ENCODE measurements at regions not wholly inside any gene's neighbourhood (a gene's known extent, or its start where the extent isn't known, plus 50 kb on each side); places are given as distances from the start of the nearest gene placed in this dataset.
"Not testable (repeated sequence)": the region's sequence is repeated elsewhere in the genome, so short reads cannot be mapped to it uniquely, and the experiment has no call there.

DNA sequence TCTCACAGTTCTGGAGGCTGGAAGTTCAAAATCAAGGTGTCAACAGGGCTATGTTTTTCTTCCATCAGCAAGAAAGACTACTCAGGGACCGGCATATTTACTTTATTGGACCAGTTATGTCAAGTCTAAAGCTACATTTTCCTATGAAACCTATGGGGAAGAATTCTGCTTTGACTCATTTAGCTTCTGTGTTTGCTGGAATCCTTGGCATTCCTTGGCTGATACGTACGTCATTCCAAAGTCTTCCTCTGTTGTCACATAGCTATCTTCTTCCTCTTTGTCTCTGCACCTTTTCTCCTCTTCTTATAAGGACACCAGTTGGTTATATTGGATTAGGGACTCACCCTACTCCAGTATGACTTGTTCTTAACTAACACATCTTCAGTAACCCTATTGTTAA, 137.4 kb upstream of the FBXO11 start:
- no peak for DNase-seq (ENCODE audit: extremely low read depth, insufficient read length)
- Histone ChIP-seq H3K27me3 (replicated peaks; ENCODE audit: control insufficient read depth, insufficient read depth, low read length) (no peaks in the 10 kb centered on the region), H3K36me3 (ENCODE audit: control insufficient read depth, insufficient read depth, low read length) (no peaks in the 10 kb centered on the region), H3K4me3 (replicated peaks; ENCODE audit: low read depth, low read length) (no peak overlapping the region)
- TF ChIP-seq, protein P1, sequence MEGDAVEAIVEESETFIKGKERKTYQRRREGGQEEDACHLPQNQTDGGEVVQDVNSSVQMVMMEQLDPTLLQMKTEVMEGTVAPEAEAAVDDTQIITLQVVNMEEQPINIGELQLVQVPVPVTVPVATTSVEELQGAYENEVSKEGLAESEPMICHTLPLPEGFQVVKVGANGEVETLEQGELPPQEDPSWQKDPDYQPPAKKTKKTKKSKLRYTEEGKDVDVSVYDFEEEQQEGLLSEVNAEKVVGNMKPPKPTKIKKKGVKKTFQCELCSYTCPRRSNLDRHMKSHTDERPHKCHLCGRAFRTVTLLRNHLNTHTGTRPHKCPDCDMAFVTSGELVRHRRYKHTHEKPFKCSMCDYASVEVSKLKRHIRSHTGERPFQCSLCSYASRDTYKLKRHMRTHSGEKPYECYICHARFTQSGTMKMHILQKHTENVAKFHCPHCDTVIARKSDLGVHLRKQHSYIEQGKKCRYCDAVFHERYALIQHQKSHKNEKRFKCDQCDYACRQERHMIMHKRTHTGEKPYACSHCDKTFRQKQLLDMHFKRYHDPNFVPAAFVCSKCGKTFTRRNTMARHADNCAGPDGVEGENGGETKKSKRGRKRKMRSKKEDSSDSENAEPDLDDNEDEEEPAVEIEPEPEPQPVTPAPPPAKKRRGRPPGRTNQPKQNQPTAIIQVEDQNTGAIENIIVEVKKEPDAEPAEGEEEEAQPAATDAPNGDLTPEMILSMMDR (IDR thresholded peaks at IDR 0.05; ENCODE audit: insufficient read depth, low read length, poor library complexity, severe bottlenecking) = no peak

DNA sequence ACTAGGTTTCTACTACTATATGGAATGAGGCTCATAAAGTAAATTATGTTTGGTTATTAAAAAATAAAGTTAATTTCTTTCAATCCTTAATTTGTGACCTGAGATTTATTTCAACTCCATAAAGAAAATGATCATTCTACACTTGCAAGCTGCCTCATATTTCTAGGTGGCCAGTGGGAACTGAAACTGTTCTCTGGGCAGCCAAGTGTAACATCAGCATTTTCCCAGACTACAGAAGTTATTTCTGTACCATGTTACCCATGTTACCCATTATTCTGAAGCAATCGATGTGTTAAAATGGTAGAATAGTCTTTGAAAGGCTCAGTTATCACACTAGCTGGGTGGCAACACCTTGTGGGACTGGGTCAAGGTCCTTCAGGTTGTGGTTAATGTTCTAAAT, 139.3 kb upstream of the FBXO11 start:
- Histone ChIP-seq H3K4me3 (replicated peaks; ENCODE audit: low read depth, low read length) (no peak overlapping the region), H3K27me3 (replicated peaks; ENCODE audit: control insufficient read depth, insufficient read depth, low read length) (no peaks in the 10 kb centered on the region), H3K36me3 (ENCODE audit: control insufficient read depth, insufficient read depth, low read length) (no peaks in the 10 kb centered on the region)
- DNase-seq (ENCODE audit: extremely low read depth, insufficient read length) = peak; percentile 5
- TF ChIP-seq, protein P1 (IDR thresholded peaks at IDR 0.05; ENCODE audit: insufficient read depth, low read length, poor library complexity, severe bottlenecking) = no peak

DNA sequence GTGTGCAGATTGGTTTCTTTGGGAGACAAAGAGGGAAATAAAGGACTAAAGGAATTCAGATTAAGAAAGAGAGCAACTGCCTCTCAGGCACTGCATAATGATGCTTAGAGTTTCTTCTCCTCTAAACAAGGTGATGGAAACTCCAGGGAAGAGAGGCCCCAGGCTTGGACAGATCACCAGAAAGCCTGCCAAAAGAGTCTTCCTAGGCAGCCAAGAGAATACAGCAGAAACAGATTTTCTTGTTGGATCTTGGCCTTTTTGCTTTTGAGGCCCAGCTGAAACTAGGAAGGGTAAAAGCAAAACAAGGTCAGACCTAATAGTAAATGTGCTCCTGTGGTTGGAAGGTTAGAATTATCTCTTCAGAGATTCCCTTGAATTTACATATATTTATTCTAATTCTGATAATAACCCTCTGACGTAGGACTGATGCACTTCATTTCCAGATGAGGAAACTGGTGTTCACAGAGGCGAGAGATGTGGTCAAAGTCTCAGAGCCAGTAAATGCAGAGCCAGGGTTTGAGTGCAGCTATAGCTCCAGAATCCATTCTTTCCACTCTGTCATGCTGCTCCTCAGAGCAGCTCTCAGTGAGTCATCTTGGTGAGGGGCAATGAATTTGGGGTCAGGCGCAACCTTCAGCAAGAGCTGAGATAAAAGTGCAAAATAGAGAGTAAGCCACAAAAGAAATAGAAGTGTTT, 142.3 kb upstream of the FBXO11 start:
- no peaks in the 10 kb centered on the region for H3K36me3 ChIP-seq (ENCODE audit: control insufficient read depth, insufficient read depth, low read length)
- no peak overlapping the region for H3K4me3 ChIP-seq (replicated peaks; ENCODE audit: low read depth, low read length)
- TF ChIP-seq, protein P1 (IDR thresholded peaks at IDR 0.05; ENCODE audit: insufficient read depth, low read length, poor library complexity, severe bottlenecking) = no peak
- H3K27me3 ChIP-seq (replicated peaks; ENCODE audit: control insufficient read depth, insufficient read depth, low read length) = no peaks in the 10 kb centered on the region
- no peak for DNase-seq (ENCODE audit: extremely low read depth, insufficient read length)

DNA sequence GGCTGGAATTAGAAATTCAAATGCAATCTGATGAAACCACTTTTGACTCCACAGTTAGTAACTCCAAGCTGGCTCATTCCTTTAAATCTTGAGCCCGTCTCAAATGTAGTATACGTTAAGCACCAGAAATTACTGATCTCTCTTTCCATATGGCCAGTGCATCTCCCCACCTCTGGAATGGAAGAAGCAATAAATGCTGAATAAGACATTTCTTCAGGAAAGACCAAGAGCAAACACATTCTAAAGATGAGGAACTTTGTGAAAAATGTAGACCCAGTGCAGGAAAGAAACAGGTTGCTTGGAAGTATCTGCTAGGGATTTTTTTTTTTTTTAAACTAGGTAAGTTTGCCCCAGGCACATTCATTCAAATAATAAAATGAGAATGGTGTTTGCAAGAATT, 143.1 kb upstream of the FBXO11 start:
- no peaks in the 10 kb centered on the region for H3K27me3 ChIP-seq (replicated peaks; ENCODE audit: control insufficient read depth, insufficient read depth, low read length)
- no peak for DNase-seq (ENCODE audit: extremely low read depth, insufficient read length)
- H3K4me3 ChIP-seq (replicated peaks; ENCODE audit: low read depth, low read length) = no peak overlapping the region
- no peaks in the 10 kb centered on the region for H3K36me3 ChIP-seq (ENCODE audit: control insufficient read depth, insufficient read depth, low read length)
- TF ChIP-seq, protein P1 (IDR thresholded peaks at IDR 0.05; ENCODE audit: insufficient read depth, low read length, poor library complexity, severe bottlenecking) = no peak

DNA sequence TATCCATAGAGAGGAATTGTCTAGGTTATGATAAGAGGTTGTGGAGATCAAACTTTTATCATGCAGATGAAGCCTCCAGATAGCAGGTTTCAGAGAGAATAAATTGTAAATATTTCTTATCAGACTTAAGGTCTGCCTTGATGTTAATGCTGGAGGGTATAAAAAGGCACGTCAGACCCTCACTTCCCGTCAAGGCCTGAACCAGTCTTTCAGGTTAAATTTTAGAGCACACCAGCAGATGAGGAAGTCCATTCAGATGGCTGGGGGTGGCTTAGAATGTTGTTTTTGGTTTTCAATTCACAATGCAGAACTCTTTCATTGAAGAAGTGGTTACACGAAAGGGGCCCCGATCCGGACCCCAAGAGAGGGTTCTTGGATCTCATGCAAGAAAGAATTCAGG, 144.4 kb upstream of the FBXO11 start:
- Histone ChIP-seq H3K4me3 (replicated peaks; ENCODE audit: low read depth, low read length) (no peak overlapping the region), H3K27me3 (replicated peaks; ENCODE audit: control insufficient read depth, insufficient read depth, low read length) (no peaks in the 10 kb centered on the region), H3K36me3 (ENCODE audit: control insufficient read depth, insufficient read depth, low read length) (no peaks in the 10 kb centered on the region)
- no peak for DNase-seq (ENCODE audit: extremely low read depth, insufficient read length)
- TF ChIP-seq, protein P1 (IDR thresholded peaks at IDR 0.05; ENCODE audit: insufficient read depth, low read length, poor library complexity, severe bottlenecking) = no peak

DNA sequence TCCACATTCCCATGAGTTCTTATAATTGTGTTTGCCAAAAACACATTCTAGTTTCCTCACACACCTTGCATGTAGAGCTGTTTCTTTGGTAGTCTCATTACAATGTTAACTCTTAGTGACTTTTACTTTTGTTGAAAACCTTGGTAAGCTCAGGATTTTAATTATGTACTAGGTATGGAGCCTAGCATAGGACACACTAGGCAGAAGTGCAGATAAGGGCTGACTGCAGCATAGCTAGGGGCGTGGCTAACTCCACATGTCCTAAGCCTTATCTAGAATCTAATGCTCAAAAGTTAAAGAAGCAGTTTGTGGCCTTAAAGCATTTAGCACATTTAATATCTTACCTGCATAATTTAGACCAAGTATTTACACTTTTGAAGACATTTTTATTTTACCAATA, 153.7 kb upstream of the FBXO11 start:
- TF ChIP-seq, protein P1 (IDR thresholded peaks at IDR 0.05; ENCODE audit: insufficient read depth, low read length, poor library complexity, severe bottlenecking) = no peak
- H3K27me3 ChIP-seq (replicated peaks; ENCODE audit: control insufficient read depth, insufficient read depth, low read length) = no peaks in the 10 kb centered on the region
- DNase-seq (ENCODE audit: extremely low read depth, insufficient read length) = no peak

DNA sequence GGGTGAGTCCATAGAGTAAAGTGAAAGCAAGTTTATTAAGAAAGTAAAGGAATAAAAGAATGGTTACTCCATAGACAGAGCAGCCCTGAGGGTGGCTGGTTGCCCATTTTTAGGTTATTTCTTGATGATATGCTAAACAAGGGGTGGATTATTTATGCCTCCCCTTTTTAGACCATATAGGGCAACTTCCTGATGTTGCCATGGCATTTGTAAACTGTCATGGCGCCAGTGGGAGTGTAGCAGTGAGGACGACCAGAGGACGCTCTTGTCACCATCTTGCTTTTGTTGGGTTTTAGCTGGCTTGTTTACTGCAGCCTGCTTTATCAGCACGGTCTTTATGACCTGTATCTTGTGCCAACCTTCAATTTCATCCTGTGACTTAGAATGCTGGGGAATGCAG, 155.4 kb upstream of the FBXO11 start:
- H3K4me3 ChIP-seq (replicated peaks; ENCODE audit: low read depth, low read length); DNase-seq (ENCODE audit: extremely low read depth, insufficient read length); H3K27me3 ChIP-seq (replicated peaks; ENCODE audit: control insufficient read depth, insufficient read depth, low read length); H3K36me3 ChIP-seq (ENCODE audit: control insufficient read depth, insufficient read depth, low read length): not testable (repeated sequence)

More for the DNA sequence above, 153.7 kb upstream of the FBXO11 start:
- Histone ChIP-seq H3K4me3 (replicated peaks; ENCODE audit: low read depth, low read length) (no peak overlapping the region), H3K36me3 (ENCODE audit: control insufficient read depth, insufficient read depth, low read length) (no peaks in the 10 kb centered on the region)
